GM12878 (cell line): ENCODE measurements at regions not wholly inside any gene's neighbourhood (a gene's known extent, or its start where the extent isn't known, plus 50 kb on each side); places are given as distances from the start of the nearest gene placed in this dataset.

Source experiments
- ATAC-seq: fragments of 200-7000 bp; cut with Tn5 transposase; 3 replicates; pipeline ENCODE4 v1.9.1; 2020; ENCODE audit warnings: mild to moderate bottlenecking, moderate library complexity
- BruUV-seq: library from RNA; stranded (reverse); fragments of 400-500 nt; replicated peaks from 2 replicates; lab custom pipeline; 2021; lab: Mats Ljungman, UMichigan
- CTCF ChIA-PET: fragments of 300-600 bp; sonication (Branson Sonifier 250); formaldehyde crosslinking; extraction: SDS; loops from one replicate; lab custom pipeline; 2021; ENCODE audit warnings: inconsistent platforms; lab: Yijun Ruan, JAX
- POLR2A ChIA-PET: fragments of 350-600 bp; formaldehyde crosslinking; extraction: SDS; loops from one replicate; lab custom pipeline; 2021; ENCODE audit warnings: inconsistent platforms; lab: Charles Lee
- RAD21 ChIA-PET: fragments of 300-600 bp; sonication (Branson Sonifier 250); formaldehyde crosslinking; loops from one replicate; lab custom pipeline; 2023; ENCODE audit warnings: antibody characterized with exemption; ENCODE audit not compliant: unreplicated experiment; lab: Charles Lee
- SMC1A ChIA-PET: fragments of 300-600 bp; sonication (Branson Sonifier 250); formaldehyde crosslinking; loops from one replicate; lab custom pipeline; 2023; ENCODE audit not compliant: unreplicated experiment, uncharacterized antibody; lab: Charles Lee
- DNase-seq: peaks from one replicate; pipeline ENCODE4 v3.0.0-alpha.2; 2011; ENCODE audit warnings: low read depth, low spot score
- FAIRE-seq: peaks from 3 replicates; lab custom pipeline; 2011; peaks lifted over from hg19 to GRCh38; lab: Jason Lieb, UNC
- H2AFZ ChIP-seq: 2 replicates; pipeline ENCODE4 v1.6.0; 2011; ENCODE audit warnings: low read depth, low read length, control low read depth; ENCODE audit not compliant: control insufficient read depth
- H3K27ac ChIP-seq: 2 replicates; pipeline ENCODE4 v1.5.1; 2011; ENCODE audit warnings: control low read depth; ENCODE audit not compliant: control insufficient read depth, insufficient read depth
- H3K27me3 ChIP-seq, 2 experiments: replicated peaks in 1 of 2; 2 replicates each; pipeline versions ENCODE4 v1.6.0 to v1.6.1; 2011; ENCODE audit warnings: low read length in 1 of 2; ENCODE audit not compliant: control insufficient read depth in 2 of 2, insufficient read depth in 2 of 2
- H3K36me3 ChIP-seq, 2 experiments: 2 replicates each; pipeline ENCODE4 v1.5.1; 2011; ENCODE audit warnings: low read length in 1 of 2; ENCODE audit not compliant: control insufficient read depth in 2 of 2, insufficient read depth in 2 of 2
- H3K4me1 ChIP-seq: 2 replicates; pipeline ENCODE4 v1.6.1; 2011; ENCODE audit warnings: mild to moderate bottlenecking, low read length, moderate library complexity, mixed read lengths; ENCODE audit not compliant: control insufficient read depth, insufficient read depth
- H3K4me2 ChIP-seq: 2 replicates; pipeline ENCODE4 v1.6.0; 2011; ENCODE audit warnings: control low read depth; ENCODE audit not compliant: control insufficient read depth, insufficient read depth
- H3K4me3 ChIP-seq: fragments of 200-600 bp; sonication (generic); 2 replicates; pipeline ENCODE4 v1.5.1; 2016
- H3K79me2 ChIP-seq: 2 replicates; pipeline ENCODE4 v1.6.0; 2011; ENCODE audit warnings: low read length; ENCODE audit not compliant: control insufficient read depth, insufficient read depth
- H3K9ac ChIP-seq: 2 replicates; pipeline ENCODE4 v1.8.0; 2011; ENCODE audit warnings: low read length, control low read depth, mixed read lengths; ENCODE audit not compliant: control insufficient read depth, insufficient read depth
- H3K9me3 ChIP-seq: replicated peaks from 3 replicates; pipeline ENCODE4 v1.5.1; 2011; ENCODE audit warnings: mild to moderate bottlenecking, low read length; ENCODE audit not compliant: control insufficient read depth, insufficient read depth
- H4K20me1 ChIP-seq: 2 replicates; pipeline ENCODE4 v1.6.0; 2011; ENCODE audit not compliant: control insufficient read depth, insufficient read depth
- BCL11A ChIP-seq: IDR thresholded peaks from 2 replicates; pipeline ENCODE4 v1.6.1; 2011; ENCODE audit warnings: low read depth, low read length
- BRCA1 ChIP-seq: IDR thresholded peaks from 2 replicates; pipeline ENCODE4 v1.6.1; 2011; ENCODE audit warnings: low read depth, low read length, improper control_type of control experiment
- CBFB ChIP-seq: IDR thresholded peaks from 2 replicates; pipeline ENCODE4 v1.6.1; 2016; ENCODE audit warnings: antibody characterized with exemption, low read depth
- CREM ChIP-seq: IDR thresholded peaks from 2 replicates; pipeline ENCODE4 v1.6.1; 2014; ENCODE audit warnings: antibody characterized with exemption, low read depth
- EGR1 ChIP-seq, 2 experiments: IDR thresholded peaks; 1 replicate in 1 of 2; 2 replicates in 1 of 2; pipeline ENCODE4 v1.6.1; 2011 to 2012; ENCODE audit warnings: low read depth in 2 of 2, low read length in 2 of 2, borderline replicate concordance in 1 of 2, mild to moderate bottlenecking in 1 of 2, moderate library complexity in 1 of 2
- FOS ChIP-seq: IDR thresholded peaks from 3 replicates; pipeline ENCODE4 v1.6.1; 2011; ENCODE audit warnings: borderline replicate concordance; ENCODE audit not compliant: insufficient read length; ENCODE audit errors: extremely low read depth
- HDAC6 ChIP-seq: fragments of 200-600 bp; sonication (generic); IDR thresholded peaks from one replicate; pipeline ENCODE4 v1.8.0; 2017; ENCODE audit warnings: antibody characterized with exemption; ENCODE audit not compliant: unreplicated experiment
- HDGF ChIP-seq: fragments of 450-650 bp; IDR thresholded peaks from 2 replicates; pipeline ENCODE4 v1.6.1; 2016; ENCODE audit warnings: antibody characterized with exemption
- IRF4 ChIP-seq: IDR thresholded peaks from 2 replicates; pipeline ENCODE4 v1.6.1; 2011; ENCODE audit warnings: low read depth, low read length
- JUNB ChIP-seq: IDR thresholded peaks from 2 replicates; pipeline ENCODE4 v1.6.1; 2016; ENCODE audit warnings: antibody characterized with exemption, mild to moderate bottlenecking
- NFIC ChIP-seq: IDR thresholded peaks from 2 replicates; pipeline ENCODE4 v1.6.1; 2012; ENCODE audit warnings: low read depth, mild to moderate bottlenecking, inconsistent platforms, low read length, moderate library complexity
- POLR2A ChIP-seq: IDR thresholded peaks from 2 replicates; pipeline ENCODE4 v1.6.1; 2011; ENCODE audit warnings: low read depth, mild to moderate bottlenecking, low read length
- RAD21 ChIP-seq: IDR thresholded peaks from 2 replicates; pipeline ENCODE4 v1.6.1; 2011; ENCODE audit warnings: mild to moderate bottlenecking, low read depth, low read length, moderate library complexity; ENCODE audit not compliant: insufficient read depth
- RFX5 ChIP-seq: IDR thresholded peaks from 2 replicates; pipeline ENCODE4 v1.6.1; 2011; ENCODE audit warnings: low read depth, low read length, improper control_type of control experiment
- TARDBP ChIP-seq: IDR thresholded peaks from 2 replicates; pipeline ENCODE4 v1.6.1; 2016; ENCODE audit warnings: borderline replicate concordance
- YBX1 ChIP-seq: fragments of 450-650 bp; IDR thresholded peaks from 2 replicates; pipeline ENCODE4 v1.6.1; 2016; ENCODE audit warnings: antibody characterized with exemption
- ZNF207 ChIP-seq: fragments of 450-650 bp; IDR thresholded peaks from 2 replicates; pipeline ENCODE4 v1.6.1; 2014; ENCODE audit warnings: antibody characterized with exemption, mild to moderate bottlenecking, borderline replicate concordance
- ZNF384 ChIP-seq: IDR thresholded peaks from 2 replicates; pipeline ENCODE4 v1.6.1; 2012; ENCODE audit warnings: low read depth, mild to moderate bottlenecking, low read length, improper control_type of control experiment, borderline replicate concordance
- ZSCAN29 ChIP-seq: fragments of 450-650 bp; IDR thresholded peaks from 2 replicates; pipeline ENCODE4 v1.6.1; 2017; ENCODE audit warnings: mild to moderate bottlenecking, moderate library complexity
- WGBS: methylation state at CpG from one replicate; pipeline ENCODE4 v1.1.6; 2016; ENCODE audit warnings: low lambda C conversion rate; ENCODE audit not compliant: insufficient replicate concordance, insufficient coverage; ENCODE audit errors: missing lambda C conversion rate; 5-methylcytosine and 5-hydroxymethylcytosine counted together
- in situ Hi-C: fragments of 300-500 bp; cut with MboI; formaldehyde crosslinking; loops from 9 replicates; pipeline ENCODE4 v1.14.3; 2018; ENCODE audit warnings: mixed read lengths
- intact Hi-C: fragments of 100-400 bp; cut with micrococcal nuclease; formaldehyde crosslinking; loops from one replicate; pipeline ENCODE4 v1.14.2; 2022; ENCODE audit not compliant: unreplicated experiment
- TF ChIP-seq, protein P1 (sequence below): IDR thresholded peaks from 2 replicates; pipeline ENCODE4 v1.6.1; 2012; ENCODE audit warnings: low read depth, low read length, improper control_type of control experiment

DNA sequence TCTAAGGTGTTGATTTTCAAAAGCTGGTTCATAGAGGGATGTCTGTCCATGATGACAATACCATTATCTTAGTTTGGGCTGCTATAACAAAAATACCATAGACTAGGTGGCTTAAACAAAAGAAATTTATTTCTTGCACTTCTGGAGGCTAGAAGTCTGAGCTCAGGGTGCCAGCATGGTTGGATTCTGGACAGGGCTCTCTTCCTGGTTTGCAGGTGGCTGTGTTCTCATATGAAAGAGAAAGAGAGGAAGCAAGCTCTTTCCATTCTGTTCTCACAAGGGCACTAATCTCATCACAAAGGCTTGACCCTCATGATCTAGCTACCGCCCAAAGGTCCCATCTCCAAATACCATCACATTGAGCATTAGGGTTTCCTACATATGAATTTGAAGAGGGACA, 144.5 kb upstream of the SLC24A3 start:
- Histone ChIP-seq H3K27ac (no peak overlapping the region), H4K20me1 (no peaks in the 10 kb centered on the region), H3K36me3 (no peaks in the 10 kb centered on the region), H3K4me2 (no peak overlapping the region), H3K79me2 (no peaks in the 10 kb centered on the region), H3K4me3 (no peak overlapping the region), H3K9ac (no peak overlapping the region), H2AFZ (no peak overlapping the region), H3K27me3 (no peaks in the 10 kb centered on the region), H3K4me1 (peaks cover 21% of the 10 kb centered on the region), H3K9me3 (no peaks in the 10 kb centered on the region; the same call in 2 of the 3 replicates)
- RAD21 ChIA-PET, result no interaction called here
- ATAC-seq, result no peak
- 36% methylated on average over 1 of the region's 1 CpG for WGBS
- no peak for FAIRE-seq
- POLR2A ChIA-PET, result no interaction called here
- DNase-seq, result no peak
- TF ChIP-seq RAD21 (no peak), CREM (no peak), YBX1 (no peak), NFIC (no peak), CBFB (no peak), JUNB (no peak), ZNF384 (no peak), RFX5 (no peak), BRCA1 (no peak)
- SMC1A ChIA-PET, result interaction anchor here (0.7 to 1.9 kb wide), 7 partner anchors 10 to 329 kb away, joined by 3 to 6 read pairs (median 4); no protein-coding TSS in a partner anchor
- intact Hi-C loops, result no loop called here
- CTCF ChIA-PET, result interaction anchor here (1.0 to 2.8 kb wide), 3 partner anchors 11 to 438 kb away, joined by 3 to 12 read pairs (median 4); no protein-coding TSS in a partner anchor
- no TSS peak for BruUV-seq
- in situ Hi-C loops, result loop anchor here (25.0 kb wide), 1 partner anchor 656 kb away; no protein-coding TSS in a partner anchor

DNA sequence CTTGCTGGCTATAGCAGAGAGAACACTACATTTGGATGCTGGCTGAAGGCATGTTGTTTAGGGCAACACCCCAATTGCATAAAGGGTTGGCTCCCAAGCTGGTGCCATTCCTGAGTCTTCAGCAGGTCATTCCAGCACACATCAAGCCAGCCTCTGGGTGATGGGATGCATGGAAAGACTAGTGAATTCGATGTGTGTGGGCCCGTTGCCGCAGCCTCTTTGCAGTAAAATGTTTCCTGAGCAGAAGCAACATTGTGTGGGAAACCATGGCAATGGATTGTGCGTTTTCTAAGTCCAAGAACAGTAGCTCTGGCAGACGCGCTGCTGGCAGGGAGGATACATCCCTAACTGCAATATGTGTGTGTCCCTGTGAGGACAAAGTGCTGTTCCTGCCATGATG, 142.4 kb upstream of the SLC24A3 start:
- no peaks in the 10 kb centered on the region; the same call in 2 of the 3 replicates for H3K9me3 ChIP-seq
- POLR2A ChIA-PET, result no interaction called here
- 62% methylated on average over 6 of the region's 6 CpGs for WGBS
- ATAC-seq, result no peak
- in situ Hi-C loops, result loop anchor here (10.0 to 25.0 kb wide), 2 partner anchors 435 to 658 kb away; no protein-coding TSS in a partner anchor
- no peaks in the 10 kb centered on the region for H3K27me3 ChIP-seq
- SMC1A ChIA-PET, result interaction anchor here (1.1 to 4.0 kb wide), 7 partner anchors 13 to 591 kb away, joined by 3 to 21 read pairs (median 4); no protein-coding TSS in a partner anchor
- H3K4me1 ChIP-seq, result peaks cover 34% of the 10 kb centered on the region
- no peak overlapping the region for H3K27ac ChIP-seq
- BruUV-seq, result no TSS peak
- TF ChIP-seq EGR1 (IDR thresholded peaks at IDR 0.05; ENCODE audit: borderline replicate concordance in 1 of 2, low read depth in 2 of 2, low read length in 2 of 2) (no peak), BCL11A (no peak), YBX1 (no peak), JUNB (no peak), HDGF (no peak), FOS (no peak), IRF4 (no peak), HDAC6 (no peak), TARDBP (no peak), POLR2A (no peak), ZNF207 (no peak), ZSCAN29 (no peak)
- TF ChIP-seq, protein P1, sequence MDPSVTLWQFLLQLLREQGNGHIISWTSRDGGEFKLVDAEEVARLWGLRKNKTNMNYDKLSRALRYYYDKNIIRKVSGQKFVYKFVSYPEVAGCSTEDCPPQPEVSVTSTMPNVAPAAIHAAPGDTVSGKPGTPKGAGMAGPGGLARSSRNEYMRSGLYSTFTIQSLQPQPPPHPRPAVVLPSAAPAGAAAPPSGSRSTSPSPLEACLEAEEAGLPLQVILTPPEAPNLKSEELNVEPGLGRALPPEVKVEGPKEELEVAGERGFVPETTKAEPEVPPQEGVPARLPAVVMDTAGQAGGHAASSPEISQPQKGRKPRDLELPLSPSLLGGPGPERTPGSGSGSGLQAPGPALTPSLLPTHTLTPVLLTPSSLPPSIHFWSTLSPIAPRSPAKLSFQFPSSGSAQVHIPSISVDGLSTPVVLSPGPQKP, result no peak
- H3K9ac ChIP-seq, result no peak overlapping the region
- no peak for FAIRE-seq
- no peak overlapping the region for H3K4me3 ChIP-seq
- no peak overlapping the region for H3K4me2 ChIP-seq
- H4K20me1 ChIP-seq, result no peaks in the 10 kb centered on the region
- no peak for DNase-seq
- H3K36me3 ChIP-seq, result no peaks in the 10 kb centered on the region
- RAD21 ChIA-PET, result interaction anchor here (2.0 to 3.4 kb wide), 2 partner anchors 44 to 46 kb away, joined by 7 to 11 read pairs; no protein-coding TSS in a partner anchor
- no peaks in the 10 kb centered on the region for H3K79me2 ChIP-seq
- CTCF ChIA-PET, result interaction anchor here (1.5 to 2.5 kb wide), 2 partner anchors 13 to 33 kb away, joined by 3 to 9 read pairs; no protein-coding TSS in a partner anchor
- intact Hi-C loops, result loop anchor here (5.0 to 10.0 kb wide), 3 partner anchors 115 to 658 kb away; no protein-coding TSS in a partner anchor
- H2AFZ ChIP-seq, result no peak overlapping the region
